DOHH2 (cell line): ENCODE measurements at regions not wholly inside any gene's neighbourhood (a gene's known extent, or its start where the extent isn't known, plus 50 kb on each side); places are given as distances from the start of the nearest gene placed in this dataset.
"Not testable (repeated sequence)": the region's sequence is repeated elsewhere in the genome, so short reads cannot be mapped to it uniquely, and the experiment has no call there.

Experiments used
- H3F3A ChIP-seq: fragments of 200-600 bp; sonication (generic), shearing (Covaris generic); 2 replicates; pipeline ENCODE4 v1.6.0; 2016; ENCODE audit warnings: antibody characterized with exemption, mild to moderate bottlenecking; ENCODE audit not compliant: control insufficient read depth, insufficient read depth
- H3K27ac ChIP-seq: fragments of 200-600 bp; sonication (generic); 2 replicates; pipeline ENCODE4 v1.5.1; 2014; ENCODE audit warnings: low read depth, mild to moderate bottlenecking, low read length, moderate library complexity
- H3K27me3 ChIP-seq: fragments of 200-600 bp; sonication (generic); 2 replicates; pipeline ENCODE4 v1.6.1; 2014; ENCODE audit warnings: mild to moderate bottlenecking, low read length, mixed read lengths; ENCODE audit not compliant: control insufficient read depth
- H3K36me3 ChIP-seq: fragments of 200-600 bp; sonication (generic); 2 replicates; pipeline ENCODE4 v1.6.1; 2014; ENCODE audit warnings: mild to moderate bottlenecking, low read length, moderate library complexity, mixed read lengths; ENCODE audit not compliant: control insufficient read depth
- H3K4me1 ChIP-seq: fragments of 200-600 bp; sonication (generic); 2 replicates; pipeline ENCODE4 v1.6.1; 2014; ENCODE audit warnings: mild to moderate bottlenecking, low read length, mixed read lengths; ENCODE audit not compliant: control insufficient read depth
- H3K4me2 ChIP-seq: fragments of 200-600 bp; sonication (generic); 2 replicates; pipeline ENCODE4 v1.6.0; 2014; ENCODE audit warnings: mild to moderate bottlenecking, low read length, moderate library complexity
- H3K4me3 ChIP-seq: fragments of 200-600 bp; sonication (generic); 2 replicates; pipeline ENCODE4 v1.5.1; 2014; ENCODE audit warnings: mild to moderate bottlenecking, low read length, mixed read lengths
- H3K79me2 ChIP-seq: fragments of 200-600 bp; sonication (generic); 2 replicates; pipeline ENCODE4 v1.6.1; 2014; ENCODE audit warnings: mild to moderate bottlenecking, low read length, mixed read lengths; ENCODE audit not compliant: control insufficient read depth
- H3K9me2 ChIP-seq: fragments of 200-600 bp; sonication (generic); replicated peaks from 2 replicates; pipeline ENCODE4 v1.6.1; 2014; ENCODE audit warnings: mild to moderate bottlenecking, low read length, mixed read lengths; ENCODE audit not compliant: control insufficient read depth
- H3K9me3 ChIP-seq: fragments of 200-600 bp; sonication (generic); 2 replicates; pipeline ENCODE4 v1.6.1; 2014; ENCODE audit warnings: antibody characterized with exemption, low read length, mixed read lengths; ENCODE audit not compliant: control insufficient read depth, insufficient read depth
- H4K20me1 ChIP-seq: fragments of 200-600 bp; sonication (generic); 2 replicates; pipeline ENCODE4 v1.6.0; 2014; ENCODE audit warnings: low read depth, mild to moderate bottlenecking, antibody characterized with exemption, low read length, moderate library complexity; ENCODE audit not compliant: control insufficient read depth, insufficient read depth
- EZH2phosphoT487 ChIP-seq: fragments of 200-600 bp; sonication (generic); IDR thresholded peaks from 2 replicates; pipeline ENCODE4 v1.6.1; 2017; ENCODE audit warnings: borderline replicate concordance, mild to moderate bottlenecking, antibody characterized with exemption, low read length, moderate library complexity, mixed read lengths
- TF ChIP-seq, protein P1 (sequence below): fragments of 200-600 bp; sonication (generic); IDR thresholded peaks from one replicate; pipeline ENCODE4 v1.5.1; 2014; ENCODE audit warnings: antibody characterized with exemption, mild to moderate bottlenecking, low read depth, low read length; ENCODE audit not compliant: poor library complexity, severe bottlenecking

DNA sequence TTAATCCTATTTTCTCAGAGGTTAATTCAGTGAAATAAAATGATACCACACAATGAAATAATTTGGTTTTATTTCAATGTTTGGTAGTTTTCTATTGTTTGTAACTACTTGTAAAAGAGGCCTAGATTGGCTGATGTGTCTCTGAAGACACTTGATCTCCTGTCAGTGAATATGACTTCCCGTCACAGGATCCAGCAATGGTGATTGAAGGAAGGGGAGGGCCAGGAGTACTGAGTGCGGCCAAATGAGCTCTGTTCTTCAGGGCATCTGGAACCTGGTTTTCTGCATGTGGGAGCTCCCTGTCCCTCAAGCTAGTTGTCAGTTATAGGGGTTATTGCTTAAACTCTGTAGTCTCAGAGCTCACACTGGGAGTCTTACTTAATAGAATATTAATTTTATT is 86.5 kb upstream of the OTUD4 start:
- TF ChIP-seq, protein P1, sequence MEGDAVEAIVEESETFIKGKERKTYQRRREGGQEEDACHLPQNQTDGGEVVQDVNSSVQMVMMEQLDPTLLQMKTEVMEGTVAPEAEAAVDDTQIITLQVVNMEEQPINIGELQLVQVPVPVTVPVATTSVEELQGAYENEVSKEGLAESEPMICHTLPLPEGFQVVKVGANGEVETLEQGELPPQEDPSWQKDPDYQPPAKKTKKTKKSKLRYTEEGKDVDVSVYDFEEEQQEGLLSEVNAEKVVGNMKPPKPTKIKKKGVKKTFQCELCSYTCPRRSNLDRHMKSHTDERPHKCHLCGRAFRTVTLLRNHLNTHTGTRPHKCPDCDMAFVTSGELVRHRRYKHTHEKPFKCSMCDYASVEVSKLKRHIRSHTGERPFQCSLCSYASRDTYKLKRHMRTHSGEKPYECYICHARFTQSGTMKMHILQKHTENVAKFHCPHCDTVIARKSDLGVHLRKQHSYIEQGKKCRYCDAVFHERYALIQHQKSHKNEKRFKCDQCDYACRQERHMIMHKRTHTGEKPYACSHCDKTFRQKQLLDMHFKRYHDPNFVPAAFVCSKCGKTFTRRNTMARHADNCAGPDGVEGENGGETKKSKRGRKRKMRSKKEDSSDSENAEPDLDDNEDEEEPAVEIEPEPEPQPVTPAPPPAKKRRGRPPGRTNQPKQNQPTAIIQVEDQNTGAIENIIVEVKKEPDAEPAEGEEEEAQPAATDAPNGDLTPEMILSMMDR: no peak
- TF ChIP-seq EZH2phosphoT487: no peak
- no peaks in the 10 kb centered on the region for H3K4me1 ChIP-seq
- H3K36me3 ChIP-seq: no peaks in the 10 kb centered on the region
- H3K4me3 ChIP-seq: no peak overlapping the region
- H3K27me3 ChIP-seq: no peaks in the 10 kb centered on the region
- no peaks in the 10 kb centered on the region for H3K79me2 ChIP-seq
- no peaks in the 10 kb centered on the region for H3K9me2 ChIP-seq
- H4K20me1 ChIP-seq: no peaks in the 10 kb centered on the region
- no peaks in the 10 kb centered on the region for H3K9me3 ChIP-seq
- no peak overlapping the region for H3K27ac ChIP-seq
- no peaks in the 10 kb centered on the region for H3F3A ChIP-seq
- no peak overlapping the region for H3K4me2 ChIP-seq

DNA sequence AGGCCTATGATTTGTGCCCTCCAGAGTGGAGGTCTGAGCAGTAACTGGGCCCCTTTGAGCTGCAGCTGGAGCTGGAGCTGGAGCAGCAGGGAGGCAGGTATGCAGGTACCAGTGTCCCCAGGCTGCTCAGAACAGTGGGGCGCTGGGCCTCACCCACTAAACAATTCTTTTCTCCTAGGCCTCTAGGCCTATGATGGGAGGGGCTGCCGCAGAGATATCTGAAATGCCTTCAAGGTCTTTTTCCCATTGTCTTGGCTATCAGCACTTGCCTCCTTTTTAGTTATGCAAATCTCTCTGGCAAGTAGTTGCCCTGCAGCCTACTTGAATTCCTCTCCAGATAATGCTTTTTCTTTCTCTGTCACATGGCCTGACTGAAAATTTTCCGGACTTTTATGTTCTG is 79.7 kb upstream of the OTUD4 start:
- H3K27ac ChIP-seq: no peak overlapping the region
- no peaks in the 10 kb centered on the region for H3K4me1 ChIP-seq
- no peaks in the 10 kb centered on the region for H3K79me2 ChIP-seq
- no peaks in the 10 kb centered on the region for H3F3A ChIP-seq
- H3K36me3 ChIP-seq: no peaks in the 10 kb centered on the region
- H3K4me2 ChIP-seq: no peak overlapping the region
- H3K9me3 ChIP-seq: no peaks in the 10 kb centered on the region
- TF ChIP-seq, protein P1: no peak
- no peak for TF ChIP-seq EZH2phosphoT487
- H4K20me1 ChIP-seq: no peaks in the 10 kb centered on the region
- H3K4me3 ChIP-seq: no peak overlapping the region
- H3K9me2 ChIP-seq: no peaks in the 10 kb centered on the region
- H3K27me3 ChIP-seq: no peaks in the 10 kb centered on the region

DNA sequence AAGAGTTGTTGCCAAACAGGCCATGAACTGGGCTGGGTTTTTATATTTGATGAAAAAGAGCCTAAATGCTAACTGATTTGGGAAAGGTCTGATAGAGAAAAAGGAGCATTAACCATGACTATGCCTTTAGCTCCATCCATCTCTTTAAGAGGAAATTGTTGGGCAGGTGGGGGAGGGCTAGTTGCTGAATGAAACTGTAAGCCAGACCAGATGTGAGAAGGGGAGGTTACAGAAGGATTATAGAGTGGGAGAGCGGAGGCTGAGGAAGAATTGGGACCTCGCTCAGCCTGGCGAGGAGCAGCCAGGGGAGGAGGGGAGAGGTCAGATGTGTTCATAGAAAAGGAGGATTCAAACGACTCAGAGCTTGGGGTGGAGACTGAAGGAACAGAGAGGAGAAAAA is 74.9 kb upstream of the OTUD4 start:
- not testable (repeated sequence) for H3K4me3 ChIP-seq, H3K27ac ChIP-seq, H3K27me3 ChIP-seq, H3K9me3 ChIP-seq, H3K36me3 ChIP-seq, H3F3A ChIP-seq, H3K4me2 ChIP-seq, H4K20me1 ChIP-seq, H3K9me2 ChIP-seq, H3K79me2 ChIP-seq, H3K4me1 ChIP-seq

DNA sequence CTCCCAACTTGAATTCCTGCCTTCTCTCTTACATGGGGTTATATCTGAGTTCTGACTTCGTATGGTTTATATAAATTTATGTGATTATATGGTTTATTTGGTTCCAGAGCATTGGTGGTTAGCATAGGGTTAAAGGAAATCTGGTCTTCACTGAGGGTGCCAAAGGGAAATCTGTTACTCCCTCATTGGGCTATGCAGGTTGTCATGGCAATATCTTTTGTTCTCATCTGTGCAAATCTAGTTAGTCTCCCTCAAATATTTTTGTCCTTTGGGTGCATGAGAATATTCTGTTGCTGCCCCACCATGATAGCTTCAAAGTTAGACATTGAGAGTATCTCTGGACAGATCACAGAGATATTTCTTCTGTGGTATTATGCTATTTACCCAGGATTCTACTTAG is 71.8 kb upstream of the OTUD4 start:
- Histone ChIP-seq H3K9me2 (no peaks in the 10 kb centered on the region), H3K9me3 (no peaks in the 10 kb centered on the region), H3K27me3 (no peaks in the 10 kb centered on the region), H3K27ac (no peak overlapping the region), H3K36me3 (no peaks in the 10 kb centered on the region), H3K4me3 (no peak overlapping the region), H3F3A (no peaks in the 10 kb centered on the region), H3K79me2 (no peaks in the 10 kb centered on the region), H3K4me2 (no peak overlapping the region), H4K20me1 (no peaks in the 10 kb centered on the region), H3K4me1 (no peaks in the 10 kb centered on the region)
- no peak for TF ChIP-seq EZH2phosphoT487
- TF ChIP-seq, protein P1: no peak
